ENCODE measurements at regions not wholly inside any gene's neighbourhood (a gene's known extent, or its start where the extent isn't known, plus 50 kb on each side); places are given as distances from the start of the nearest gene placed in this dataset.

GRCh38 chr5:32961059-32961415 lies 249.9 kb downstream of the NPR3 start:
- TF ChIP-seq EZH2phosphoT487 (IDR thresholded peaks at IDR 0.05; ENCODE audit: low read length): no peak
- no peak for TF ChIP-seq EZH2 (optimal IDR thresholded peaks at IDR 0.05; ENCODE audit: low read depth, low read length)
- TF ChIP-seq CTCF (IDR thresholded peaks at IDR 0.05; ENCODE audit: low read length): no peak
- Histone ChIP-seq H3K79me2 (ENCODE audit: low read length) (no peaks in the 10 kb centered on the region), H3K27me3 (replicated peaks; ENCODE audit: insufficient read depth, low read length) (no peaks in the 10 kb centered on the region), H3K4me2 (ENCODE audit: low read depth, low read length) (no peak overlapping the region), H3F3A (ENCODE audit: insufficient read depth, low read length) (no peaks in the 10 kb centered on the region), H3K4me3 (ENCODE audit: low read length) (no peak overlapping the region), H3K9me3 (replicated peaks; ENCODE audit: insufficient read depth, low read length) (no peaks in the 10 kb centered on the region), H3K9me2 (replicated peaks; ENCODE audit: insufficient read depth, low read length) (no peaks in the 10 kb centered on the region), H3K36me3 (replicated peaks; ENCODE audit: insufficient read depth, low read length) (no peaks in the 10 kb centered on the region), H3K4me1 (ENCODE audit: low read length) (no peaks in the 10 kb centered on the region), H3K27ac (ENCODE audit: low read length) (no peak overlapping the region), H4K20me1 (ENCODE audit: insufficient read depth, low read length) (no peaks in the 10 kb centered on the region), H2AFZ (ENCODE audit: low read length) (no peak overlapping the region), H3K9ac (ENCODE audit: low read length) (no peak overlapping the region)
- no peak for DNase-seq

- Histone ChIP-seq H3F3A (ENCODE audit: insufficient read depth, low read length) (no peaks in the 10 kb centered on the region), H3K27ac (ENCODE audit: low read length) (no peak overlapping the region), H2AFZ (ENCODE audit: low read length) (no peak overlapping the region), H3K4me1 (ENCODE audit: low read length) (no peaks in the 10 kb centered on the region), H3K9me3 (replicated peaks; ENCODE audit: insufficient read depth, low read length) (no peaks in the 10 kb centered on the region), H3K4me3 (ENCODE audit: low read length) (no peak overlapping the region), H3K79me2 (ENCODE audit: low read length) (no peaks in the 10 kb centered on the region), H3K9ac (ENCODE audit: low read length) (no peak overlapping the region), H3K4me2 (ENCODE audit: low read depth, low read length) (no peak overlapping the region), H3K36me3 (replicated peaks; ENCODE audit: insufficient read depth, low read length) (no peaks in the 10 kb centered on the region), H4K20me1 (ENCODE audit: insufficient read depth, low read length) (no peaks in the 10 kb centered on the region), H3K9me2 (replicated peaks; ENCODE audit: insufficient read depth, low read length) (no peaks in the 10 kb centered on the region), H3K27me3 (replicated peaks; ENCODE audit: insufficient read depth, low read length) (no peaks in the 10 kb centered on the region)
- TF ChIP-seq EZH2 (optimal IDR thresholded peaks at IDR 0.05; ENCODE audit: low read depth, low read length): no peak
- no peak for TF ChIP-seq EZH2phosphoT487 (IDR thresholded peaks at IDR 0.05; ENCODE audit: low read length)
- TF ChIP-seq CTCF (IDR thresholded peaks at IDR 0.05; ENCODE audit: low read length): no peak
- DNase-seq: no peak
Measured at GRCh38 chr5:32964261-32964660, 253.1 kb downstream of the NPR3 start.

GRCh38 chr5:32973646-32974045 lies 262.5 kb downstream of the NPR3 start:
- Histone ChIP-seq H3K9me3 (replicated peaks; ENCODE audit: insufficient read depth, low read length) (no peaks in the 10 kb centered on the region), H3F3A (ENCODE audit: insufficient read depth, low read length) (no peaks in the 10 kb centered on the region), H3K9ac (ENCODE audit: low read length) (no peak overlapping the region), H3K36me3 (replicated peaks; ENCODE audit: insufficient read depth, low read length) (no peaks in the 10 kb centered on the region), H3K9me2 (replicated peaks; ENCODE audit: insufficient read depth, low read length) (no peaks in the 10 kb centered on the region), H3K4me3 (ENCODE audit: low read length) (no peak overlapping the region), H3K27me3 (replicated peaks; ENCODE audit: insufficient read depth, low read length) (no peaks in the 10 kb centered on the region), H3K79me2 (ENCODE audit: low read length) (no peaks in the 10 kb centered on the region), H2AFZ (ENCODE audit: low read length) (no peak overlapping the region), H4K20me1 (ENCODE audit: insufficient read depth, low read length) (no peaks in the 10 kb centered on the region), H3K27ac (ENCODE audit: low read length) (no peak overlapping the region), H3K4me1 (ENCODE audit: low read length) (no peaks in the 10 kb centered on the region), H3K4me2 (ENCODE audit: low read depth, low read length) (no peak overlapping the region)
- no peak for TF ChIP-seq EZH2 (optimal IDR thresholded peaks at IDR 0.05; ENCODE audit: low read depth, low read length)
- TF ChIP-seq CTCF (IDR thresholded peaks at IDR 0.05; ENCODE audit: low read length): no peak
- TF ChIP-seq EZH2phosphoT487 (IDR thresholded peaks at IDR 0.05; ENCODE audit: low read length): no peak
- DNase-seq: no peak
